Epithelial cell of proximal tubule (primary cell): ENCODE measurements at regions not wholly inside any gene's neighbourhood (a gene's known extent, or its start where the extent isn't known, plus 50 kb on each side); places are given as distances from the start of the nearest gene placed in this dataset.

Experiments used
- DNase-seq: peaks from one replicate; pipeline ENCODE4 v3.0.0-alpha.2; 2011; ENCODE audit warnings: low read depth
- H3K4me3 ChIP-seq: 2 replicates; pipeline ENCODE4 v1.5.1; 2011; ENCODE audit warnings: low read depth, mild to moderate bottlenecking, low read length
- CTCF ChIP-seq: conservative IDR thresholded peaks from 2 replicates; pipeline ENCODE4 v1.5.1; 2012; ENCODE audit warnings: low read depth, mild to moderate bottlenecking, low read length

- H3K4me3 ChIP-seq, result no peak overlapping the region
- no peak for DNase-seq
- no peak for TF ChIP-seq CTCF
These were observed 1243.4 kb downstream of the MAT2B start for GRCh38 chr5:164748861-164749260.

GRCh38 chr5:164753434-164753833 is 1248.0 kb downstream of the MAT2B start:
- H3K4me3 ChIP-seq, result no peak overlapping the region
- DNase-seq, result no peak
- no peak for TF ChIP-seq CTCF

- TF ChIP-seq CTCF, result no peak
- no peak for DNase-seq
- no peak overlapping the region for H3K4me3 ChIP-seq
These were observed 1257.8 kb downstream of the MAT2B start for GRCh38 chr5:164763206-164763605.

GRCh38 chr5:164772122-164772521 is 1266.7 kb downstream of the MAT2B start:
- H3K4me3 ChIP-seq, result no peak overlapping the region
- DNase-seq, result no peak
- TF ChIP-seq CTCF, result no peak

GRCh38 chr5:164784230-164784629 is 1278.8 kb downstream of the MAT2B start:
- DNase-seq, result no peak
- TF ChIP-seq CTCF, result no peak
- H3K4me3 ChIP-seq, result no peak overlapping the region

- no peak overlapping the region for H3K4me3 ChIP-seq
- no peak for DNase-seq
- no peak for TF ChIP-seq CTCF
These were observed 1292.7 kb downstream of the MAT2B start for GRCh38 chr5:164798110-164798509.

- TF ChIP-seq CTCF, result no peak
- DNase-seq, result no peak
- no peak overlapping the region for H3K4me3 ChIP-seq
These were observed 1294.0 kb downstream of the MAT2B start for GRCh38 chr5:164799391-164799790.
